Thoracic aorta (tissue), 2 donors: ENCODE measurements at regions not wholly inside any gene's neighbourhood (a gene's known extent, or its start where the extent isn't known, plus 50 kb on each side); places are given as distances from the start of the nearest gene placed in this dataset.

Experiments used
- ATAC-seq: fragments of 150-250 bp; one replicate; pipeline ENCODE4 v1.8.0; 2017; ENCODE audit warnings: low read depth; ENCODE audit not compliant: insufficient number of reproducible peaks, low FRiP score
- DNase-seq: peaks from one replicate; pipeline ENCODE4 v3.0.0-alpha.2; 2020; ENCODE audit warnings: low spot score
- H3K27ac ChIP-seq, 2 donors: fragments of 200-600 bp; sonication (generic); 1 replicate in 1 of 2; 2 replicates in 1 of 2; pipeline ENCODE4 v1.5.1; 2016; ENCODE audit warnings: mild to moderate bottlenecking in 2 of 2, moderate library complexity in 2 of 2
- H3K27me3 ChIP-seq: fragments of 200-600 bp; sonication (generic); replicated peaks from 2 replicates; pipeline ENCODE4 v1.6.0; 2016; ENCODE audit warnings: mild to moderate bottlenecking; ENCODE audit not compliant: insufficient read depth
- H3K36me3 ChIP-seq: fragments of 200-600 bp; sonication (generic); one replicate; pipeline ENCODE4 v1.5.1; 2016
- H3K4me1 ChIP-seq, 2 donors: fragments of 200-600 bp; sonication (generic); 1 replicate in 1 of 2; 2 replicates in 1 of 2; pipeline versions ENCODE4 v1.5.1 to v1.6.0; 2016; ENCODE audit warnings: low read depth in 2 of 2, mild to moderate bottlenecking in 1 of 2; ENCODE audit not compliant: control insufficient read depth in 1 of 2
- H3K4me3 ChIP-seq: fragments of 200-600 bp; sonication (generic); 2 replicates; pipeline ENCODE4 v1.5.1; 2016; ENCODE audit warnings: mild to moderate bottlenecking
- H3K9me3 ChIP-seq: fragments of 200-600 bp; sonication (generic); 2 replicates; pipeline ENCODE4 v1.5.1; 2016
- CTCF ChIP-seq: fragments of 200-600 bp; sonication (generic); IDR thresholded peaks from one replicate; pipeline ENCODE4 v1.5.1; 2019; ENCODE audit warnings: antibody characterized with exemption

- no peak overlapping the region for H3K4me3 ChIP-seq
- no peak for DNase-seq
- no peak for ATAC-seq
- TF ChIP-seq CTCF: no peak
- H3K27me3 ChIP-seq: no peaks in the 10 kb centered on the region
- no peaks in the 10 kb centered on the region for H3K9me3 ChIP-seq
- no peak overlapping the region for H3K27ac ChIP-seq
- no peaks in the 10 kb centered on the region for H3K36me3 ChIP-seq
- H3K4me1 ChIP-seq: peaks cover 0 to 11% of the 10 kb centered on the region in 2 donors
Measured at GRCh38 chr9:96128880-96129279, 173.1 kb downstream of the HSD17B3 start.

- Histone ChIP-seq H3K4me3 (no peak overlapping the region), H3K9me3 (no peaks in the 10 kb centered on the region), H3K4me1 (peaks cover 0 to 24% of the 10 kb centered on the region in 2 donors), H3K27ac (no peak overlapping the region), H3K27me3 (no peaks in the 10 kb centered on the region), H3K36me3 (no peaks in the 10 kb centered on the region)
- DNase-seq: no peak
- ATAC-seq: no peak
- no peak for TF ChIP-seq CTCF
Measured at GRCh38 chr9:96126321-96126881, 175.6 kb downstream of the HSD17B3 start.

- ATAC-seq (no peak), DNase-seq (no peak)
- Histone ChIP-seq H3K36me3 (no peaks in the 10 kb centered on the region), H3K9me3 (no peaks in the 10 kb centered on the region), H3K27me3 (no peaks in the 10 kb centered on the region), H3K27ac (no peak overlapping the region), H3K4me3 (no peak overlapping the region), H3K4me1 (peaks cover 0 to 24% of the 10 kb centered on the region in 2 donors)
- TF ChIP-seq CTCF: no peak
Measured at GRCh38 chr9:96125624-96126023, 176.4 kb downstream of the HSD17B3 start.

GRCh38 chr9:96122751-96123150, 179.2 kb downstream of the HSD17B3 start:
- TF ChIP-seq CTCF: no peak
- Histone ChIP-seq H3K27me3 (no peaks in the 10 kb centered on the region), H3K36me3 (no peaks in the 10 kb centered on the region), H3K4me1 (peaks cover 0 to 24% of the 10 kb centered on the region in 2 donors), H3K27ac (no peak overlapping the region), H3K9me3 (no peaks in the 10 kb centered on the region), H3K4me3 (no peak overlapping the region)
- ATAC-seq (no peak), DNase-seq (no peak)

- Histone ChIP-seq H3K27me3 (no peaks in the 10 kb centered on the region), H3K27ac (no peak overlapping the region), H3K9me3 (no peaks in the 10 kb centered on the region), H3K4me1 (peaks cover 0 to 24% of the 10 kb centered on the region in 2 donors), H3K36me3 (no peaks in the 10 kb centered on the region), H3K4me3 (no peak overlapping the region)
- TF ChIP-seq CTCF: no peak
- ATAC-seq: no peak
- no peak for DNase-seq
Measured at GRCh38 chr9:96122282-96122681, 179.7 kb downstream of the HSD17B3 start.
